OCI-LY7 (cell line): ENCODE measurements at regions not wholly inside any gene's neighbourhood (a gene's known extent, or its start where the extent isn't known, plus 50 kb on each side); places are given as distances from the start of the nearest gene placed in this dataset.

Source experiments
- BruUV-seq: library from RNA; stranded (reverse); fragments of 400-500 nt; replicated peaks from 2 replicates; lab custom pipeline; 2021; lab: Mats Ljungman, UMichigan
- CTCF ChIA-PET: fragments of 300-600 bp; sonication (Branson Sonifier 250); formaldehyde crosslinking; loops from one replicate; lab custom pipeline; 2022; ENCODE audit warnings: antibody characterized with exemption; ENCODE audit not compliant: unreplicated experiment; lab: Charles Lee
- POLR2A ChIA-PET: fragments of 300-600 bp; sonication (Branson Sonifier 250); formaldehyde crosslinking; loops from one replicate; lab custom pipeline; 2022; ENCODE audit warnings: antibody characterized with exemption; lab: Charles Lee
- DNase-seq: peaks from one replicate; pipeline ENCODE4 v3.0.0-alpha.2; 2015; ENCODE audit warnings: low spot score
- H2AFZ ChIP-seq: fragments of 200-600 bp; sonication (generic), shearing (Covaris generic); 2 replicates; pipeline ENCODE4 v1.6.1; 2014; ENCODE audit warnings: mild to moderate bottlenecking, antibody characterized with exemption, low read length, moderate library complexity
- H3K27ac ChIP-seq: fragments of 200-600 bp; sonication (generic); 2 replicates; pipeline ENCODE4 v1.5.1; 2014; ENCODE audit warnings: mixed run types, low read depth, mild to moderate bottlenecking, moderate library complexity, low read length, inconsistent platforms; ENCODE audit not compliant: poor library complexity, severe bottlenecking
- H3K36me3 ChIP-seq: fragments of 200-600 bp; sonication (generic); 2 replicates; pipeline ENCODE4 v1.6.1; 2014; ENCODE audit warnings: mild to moderate bottlenecking, antibody characterized with exemption, low read length, moderate library complexity, mixed read lengths; ENCODE audit not compliant: insufficient read depth
- H3K4me1 ChIP-seq: fragments of 200-600 bp; sonication (generic); 2 replicates; pipeline ENCODE4 v1.5.1; 2014; ENCODE audit warnings: mild to moderate bottlenecking, low read length; ENCODE audit not compliant: insufficient read depth, poor library complexity, severe bottlenecking
- H3K4me2 ChIP-seq: fragments of 200-600 bp; sonication (generic); 2 replicates; pipeline ENCODE4 v1.6.1; 2014; ENCODE audit warnings: mild to moderate bottlenecking, low read length
- H3K4me3 ChIP-seq: fragments of 200-600 bp; sonication (generic); 2 replicates; pipeline ENCODE4 v1.5.1; 2014; ENCODE audit warnings: mild to moderate bottlenecking, low read depth, low read length; ENCODE audit not compliant: poor library complexity, severe bottlenecking
- H3K79me2 ChIP-seq: fragments of 200-600 bp; sonication (generic); 2 replicates; pipeline ENCODE4 v1.6.1; 2016; ENCODE audit warnings: low read depth, mild to moderate bottlenecking, low read length, moderate library complexity, mixed read lengths; ENCODE audit not compliant: insufficient read depth
- H3K9me2 ChIP-seq: fragments of 200-600 bp; sonication (generic); 2 replicates; pipeline ENCODE4 v1.6.1; 2016; ENCODE audit warnings: mild to moderate bottlenecking, low read length, mixed read lengths; ENCODE audit not compliant: insufficient read depth
- H3K9me3 ChIP-seq: fragments of 200-600 bp; sonication (generic); 2 replicates; pipeline ENCODE4 v1.6.1; 2014; ENCODE audit warnings: mild to moderate bottlenecking, mixed run types, low read length, mixed read lengths
- H4K20me1 ChIP-seq: fragments of 200-600 bp; sonication (generic); 2 replicates; pipeline ENCODE4 v1.6.1; 2014; ENCODE audit warnings: mild to moderate bottlenecking, antibody characterized with exemption, low read length, moderate library complexity, mixed read lengths; ENCODE audit not compliant: insufficient read depth
- EZH2phosphoT487 ChIP-seq: fragments of 200-600 bp; sonication (generic); IDR thresholded peaks from 2 replicates; pipeline ENCODE4 v1.6.1; 2018; ENCODE audit warnings: low read depth, borderline replicate concordance, mild to moderate bottlenecking, mixed run types, antibody characterized with exemption, low read length, moderate library complexity, mixed read lengths
- intact Hi-C: fragments of 100-400 bp; cut with micrococcal nuclease; formaldehyde crosslinking; loops from one replicate; pipeline ENCODE4 v1.10.0; 2022; ENCODE audit not compliant: unreplicated experiment
- TF ChIP-seq, protein P1 (sequence below): fragments of 200-600 bp; sonication (generic); conservative IDR thresholded peaks from 2 replicates; pipeline ENCODE4 v1.5.1; 2014; ENCODE audit warnings: mild to moderate bottlenecking, antibody characterized with exemption, low read length, moderate library complexity, mixed read lengths

DNA sequence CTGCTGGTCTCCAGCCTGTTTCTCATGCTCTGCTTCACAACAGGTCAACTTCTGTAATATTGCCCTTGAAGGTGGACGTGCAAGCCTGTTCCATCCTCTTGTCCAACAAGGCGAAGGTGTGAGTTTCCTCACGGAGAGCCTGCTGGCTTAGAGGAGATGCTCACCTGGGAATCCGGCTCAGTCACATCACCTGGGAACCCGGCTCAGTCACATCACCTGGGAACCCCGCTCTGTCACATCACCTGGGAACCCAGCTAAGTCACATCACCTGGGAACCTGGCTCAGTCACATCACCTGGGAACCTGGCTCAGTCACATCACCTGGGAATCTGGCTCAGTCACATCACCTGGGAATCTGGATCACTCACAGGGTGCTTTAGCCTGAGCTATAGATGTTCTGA is 230.1 kb downstream of the ERMARD start:
- BruUV-seq, result no TSS peak
- CTCF ChIA-PET, result no interaction called here
- H3K4me1 ChIP-seq, result no peaks in the 10 kb centered on the region
- H3K4me2 ChIP-seq, result no peak overlapping the region
- intact Hi-C loops, result no loop called here
- no peak overlapping the region for H2AFZ ChIP-seq
- no peak overlapping the region for H3K4me3 ChIP-seq
- H3K9me2 ChIP-seq, result no peaks in the 10 kb centered on the region
- no peaks in the 10 kb centered on the region for H3K36me3 ChIP-seq
- H3K27ac ChIP-seq, result no peak overlapping the region
- no peak for TF ChIP-seq EZH2phosphoT487
- TF ChIP-seq, protein P1, sequence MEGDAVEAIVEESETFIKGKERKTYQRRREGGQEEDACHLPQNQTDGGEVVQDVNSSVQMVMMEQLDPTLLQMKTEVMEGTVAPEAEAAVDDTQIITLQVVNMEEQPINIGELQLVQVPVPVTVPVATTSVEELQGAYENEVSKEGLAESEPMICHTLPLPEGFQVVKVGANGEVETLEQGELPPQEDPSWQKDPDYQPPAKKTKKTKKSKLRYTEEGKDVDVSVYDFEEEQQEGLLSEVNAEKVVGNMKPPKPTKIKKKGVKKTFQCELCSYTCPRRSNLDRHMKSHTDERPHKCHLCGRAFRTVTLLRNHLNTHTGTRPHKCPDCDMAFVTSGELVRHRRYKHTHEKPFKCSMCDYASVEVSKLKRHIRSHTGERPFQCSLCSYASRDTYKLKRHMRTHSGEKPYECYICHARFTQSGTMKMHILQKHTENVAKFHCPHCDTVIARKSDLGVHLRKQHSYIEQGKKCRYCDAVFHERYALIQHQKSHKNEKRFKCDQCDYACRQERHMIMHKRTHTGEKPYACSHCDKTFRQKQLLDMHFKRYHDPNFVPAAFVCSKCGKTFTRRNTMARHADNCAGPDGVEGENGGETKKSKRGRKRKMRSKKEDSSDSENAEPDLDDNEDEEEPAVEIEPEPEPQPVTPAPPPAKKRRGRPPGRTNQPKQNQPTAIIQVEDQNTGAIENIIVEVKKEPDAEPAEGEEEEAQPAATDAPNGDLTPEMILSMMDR, result no peak
- no peaks in the 10 kb centered on the region for H3K9me3 ChIP-seq
- no peak for DNase-seq
- H3K79me2 ChIP-seq, result no peaks in the 10 kb centered on the region
- POLR2A ChIA-PET, result no interaction called here
- no peaks in the 10 kb centered on the region for H4K20me1 ChIP-seq

DNA sequence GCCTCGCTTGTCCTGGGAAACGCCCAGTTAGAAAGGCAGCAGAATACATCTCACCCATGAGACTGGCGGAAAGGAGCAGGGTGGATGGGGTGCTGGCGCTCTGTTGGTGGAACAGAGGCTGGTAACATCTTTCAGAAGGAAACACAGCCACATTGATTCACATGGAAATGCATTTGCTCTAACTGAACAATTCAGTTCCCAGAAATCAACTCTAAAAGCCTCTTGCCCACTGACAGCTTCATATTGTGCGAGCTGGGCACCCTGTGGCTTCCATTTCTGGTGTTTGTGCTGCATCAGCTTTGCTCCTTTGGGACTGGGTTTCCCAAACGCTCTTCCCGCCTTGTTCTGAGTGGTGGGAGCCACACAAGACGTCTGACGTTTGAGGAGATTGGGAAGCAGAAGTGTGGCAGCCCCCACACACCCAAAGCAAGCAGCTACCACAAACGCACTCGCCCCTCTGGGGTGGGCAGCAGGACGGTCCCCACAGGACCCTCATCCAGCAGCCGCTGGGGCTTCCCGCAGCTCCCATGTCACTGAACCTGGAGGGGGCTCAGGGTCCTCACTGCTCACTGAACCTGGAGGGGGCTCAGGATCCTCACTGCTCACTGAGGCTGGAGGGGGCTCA is 229.5 kb downstream of the ERMARD start:
- Histone ChIP-seq H3K4me1 (no peaks in the 10 kb centered on the region), H3K27ac (no peak overlapping the region), H3K9me3 (no peaks in the 10 kb centered on the region), H3K9me2 (no peaks in the 10 kb centered on the region), H3K79me2 (no peaks in the 10 kb centered on the region), H2AFZ (no peak overlapping the region), H3K36me3 (no peaks in the 10 kb centered on the region), H3K4me3 (no peak overlapping the region), H3K4me2 (no peak overlapping the region), H4K20me1 (no peaks in the 10 kb centered on the region)
- ChIA-PET POLR2A (no interaction called here), CTCF (no interaction called here)
- TF ChIP-seq, protein P1, result no peak
- no peak for TF ChIP-seq EZH2phosphoT487
- DNase-seq, result no peak
- no TSS peak for BruUV-seq
- intact Hi-C loops, result no loop called here

DNA sequence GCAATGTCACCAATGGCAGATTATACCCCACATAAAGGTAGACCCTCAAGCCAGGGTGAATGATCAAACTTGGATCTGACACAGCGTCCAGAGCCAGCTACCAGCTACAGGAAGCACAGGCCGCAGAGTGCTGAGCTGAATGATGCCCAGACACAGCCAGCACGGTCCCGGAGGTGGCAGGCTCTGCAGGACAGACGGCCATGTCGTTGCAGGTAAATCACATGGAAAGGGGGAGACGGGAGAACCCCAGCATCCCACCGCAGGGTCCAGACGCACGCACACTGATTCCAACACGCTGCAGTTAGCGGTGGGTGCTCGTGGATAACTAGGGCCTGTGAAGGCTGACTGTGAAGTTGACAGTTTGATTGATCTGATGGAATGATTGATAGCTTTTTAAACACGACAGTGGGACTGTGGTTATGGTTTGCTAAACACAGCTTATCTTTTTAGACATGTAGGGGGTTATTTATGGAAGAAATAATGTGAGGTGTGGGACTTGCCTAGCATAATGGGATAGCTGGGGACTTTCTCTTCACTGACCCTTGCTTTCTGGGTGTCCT is 228.5 kb downstream of the ERMARD start:
- Histone ChIP-seq H3K9me2 (no peaks in the 10 kb centered on the region), H3K4me2 (no peak overlapping the region), H2AFZ (no peak overlapping the region), H3K4me3 (no peak overlapping the region), H3K9me3 (no peaks in the 10 kb centered on the region), H3K4me1 (no peaks in the 10 kb centered on the region), H3K36me3 (no peaks in the 10 kb centered on the region), H3K79me2 (no peaks in the 10 kb centered on the region), H4K20me1 (no peaks in the 10 kb centered on the region), H3K27ac (no peak overlapping the region)
- BruUV-seq, result no TSS peak
- ChIA-PET CTCF (no interaction called here), POLR2A (no interaction called here)
- no peak for DNase-seq
- intact Hi-C loops, result no loop called here
- TF ChIP-seq, protein P1, result no peak
- TF ChIP-seq EZH2phosphoT487, result no peak
